LNCaP clone FGC (cell line): ENCODE measurements at regions not wholly inside any gene's neighbourhood (a gene's known extent, or its start where the extent isn't known, plus 50 kb on each side); places are given as distances from the start of the nearest gene placed in this dataset.

Experiments used
- DNase-seq: peaks from one replicate; pipeline ENCODE4 v3.0.0-alpha.2; 2011; ENCODE audit warnings: low read depth
- H3K4me3 ChIP-seq: 2 replicates; pipeline ENCODE4 v1.5.1; 2011; ENCODE audit warnings: mild to moderate bottlenecking, low read depth, low read length, control low read depth
- TF ChIP-seq, protein P1 (sequence below): IDR thresholded peaks from 2 replicates; pipeline ENCODE4 v1.5.1; 2012; ENCODE audit warnings: mild to moderate bottlenecking; ENCODE audit not compliant: control insufficient read depth, insufficient read depth; ENCODE audit errors: extremely low read depth

DNA sequence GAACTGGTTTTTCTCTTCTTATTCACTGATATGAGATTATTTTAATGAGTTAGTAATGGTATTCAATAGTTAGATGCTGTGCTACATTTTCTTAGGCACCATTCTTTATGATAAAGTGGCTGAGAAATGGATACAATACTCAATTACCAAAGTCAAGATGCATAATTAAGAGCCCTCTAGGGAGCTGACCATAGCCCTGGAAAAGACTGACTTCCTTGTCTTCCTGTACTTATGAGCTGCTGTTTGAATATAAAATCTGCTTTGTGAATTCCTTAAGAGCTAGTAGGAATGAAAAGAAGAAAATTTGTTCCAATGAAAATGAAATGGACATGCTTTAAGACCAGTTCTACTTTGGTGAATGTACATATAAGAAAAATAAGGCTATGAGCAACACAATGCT, 452.3 kb downstream of the KCNA4 start:
- DNase-seq = no peak
- no peak overlapping the region for H3K4me3 ChIP-seq
- TF ChIP-seq, protein P1, sequence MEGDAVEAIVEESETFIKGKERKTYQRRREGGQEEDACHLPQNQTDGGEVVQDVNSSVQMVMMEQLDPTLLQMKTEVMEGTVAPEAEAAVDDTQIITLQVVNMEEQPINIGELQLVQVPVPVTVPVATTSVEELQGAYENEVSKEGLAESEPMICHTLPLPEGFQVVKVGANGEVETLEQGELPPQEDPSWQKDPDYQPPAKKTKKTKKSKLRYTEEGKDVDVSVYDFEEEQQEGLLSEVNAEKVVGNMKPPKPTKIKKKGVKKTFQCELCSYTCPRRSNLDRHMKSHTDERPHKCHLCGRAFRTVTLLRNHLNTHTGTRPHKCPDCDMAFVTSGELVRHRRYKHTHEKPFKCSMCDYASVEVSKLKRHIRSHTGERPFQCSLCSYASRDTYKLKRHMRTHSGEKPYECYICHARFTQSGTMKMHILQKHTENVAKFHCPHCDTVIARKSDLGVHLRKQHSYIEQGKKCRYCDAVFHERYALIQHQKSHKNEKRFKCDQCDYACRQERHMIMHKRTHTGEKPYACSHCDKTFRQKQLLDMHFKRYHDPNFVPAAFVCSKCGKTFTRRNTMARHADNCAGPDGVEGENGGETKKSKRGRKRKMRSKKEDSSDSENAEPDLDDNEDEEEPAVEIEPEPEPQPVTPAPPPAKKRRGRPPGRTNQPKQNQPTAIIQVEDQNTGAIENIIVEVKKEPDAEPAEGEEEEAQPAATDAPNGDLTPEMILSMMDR = no peak

DNA sequence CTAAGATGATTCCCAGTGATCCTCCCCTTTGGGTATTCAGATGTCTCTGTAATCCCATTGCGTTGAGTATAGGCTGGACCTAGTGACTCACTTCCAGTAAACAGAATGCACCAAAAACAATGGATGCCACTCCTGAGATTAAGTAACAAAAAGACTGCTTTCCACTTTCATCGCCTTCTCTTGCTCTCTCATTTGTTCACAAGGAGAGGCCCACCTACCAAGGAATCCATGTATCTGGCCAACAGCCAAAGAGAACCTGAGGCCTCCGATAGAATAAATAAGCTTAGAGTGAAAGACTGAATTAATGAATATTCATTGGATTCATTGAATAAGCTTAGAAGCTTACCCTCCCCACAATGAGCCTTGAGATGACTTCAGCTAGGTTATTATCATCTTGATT, 454.6 kb downstream of the KCNA4 start:
- H3K4me3 ChIP-seq = no peak overlapping the region
- no peak for DNase-seq
- TF ChIP-seq, protein P1 = no peak

DNA sequence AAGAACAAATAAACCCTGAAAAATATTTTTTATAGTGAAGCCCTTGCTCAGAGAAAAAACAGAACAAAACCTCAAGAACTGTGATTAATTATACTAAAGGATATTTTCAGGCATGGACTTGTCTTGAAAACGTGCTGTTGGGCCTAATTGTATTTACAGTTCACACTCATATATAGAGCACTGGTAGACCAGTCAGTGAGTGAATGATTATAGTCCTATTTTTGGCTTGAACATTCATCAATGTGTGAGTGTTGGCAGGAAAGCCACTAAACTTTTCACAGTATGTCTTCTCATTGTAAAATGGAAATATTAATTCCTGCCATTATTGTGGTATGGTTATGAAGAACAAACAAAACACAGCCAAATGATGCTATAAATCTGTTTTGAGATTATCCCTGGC, 462.8 kb downstream of the KCNA4 start:
- TF ChIP-seq, protein P1 = no peak
- no peak overlapping the region for H3K4me3 ChIP-seq
- no peak for DNase-seq

DNA sequence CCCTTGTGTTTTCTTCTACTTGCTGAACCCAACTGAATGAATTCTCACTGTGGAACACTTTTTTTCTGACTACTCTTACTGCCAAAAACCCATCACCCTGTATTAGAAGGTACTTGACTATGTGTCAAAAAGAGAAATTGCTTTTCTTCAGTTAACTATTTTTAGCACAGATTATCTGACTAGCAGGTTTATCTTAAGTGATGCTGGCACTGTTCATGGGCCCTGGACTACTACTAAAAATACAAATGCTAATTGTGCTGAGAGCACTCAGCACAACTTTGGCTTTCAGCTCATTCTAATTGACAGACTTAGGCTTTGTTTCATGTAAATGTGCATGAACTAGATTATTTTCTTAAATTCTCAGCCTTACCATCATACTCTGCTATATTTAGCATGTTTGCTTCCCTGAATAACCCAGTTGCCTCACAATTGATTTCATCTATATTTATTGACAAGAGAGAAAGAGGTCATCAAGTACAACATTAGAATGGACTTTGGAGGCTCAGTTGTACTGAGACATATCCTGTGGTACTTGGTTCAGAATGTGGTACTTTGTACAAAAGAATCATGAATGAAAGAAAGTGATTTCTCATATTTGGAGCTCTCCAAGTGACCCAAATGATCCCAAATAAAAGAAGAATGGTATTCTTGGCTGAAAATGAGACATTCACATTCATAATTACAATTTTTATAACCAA, 478.3 kb downstream of the KCNA4 start:
- no peak for DNase-seq
- TF ChIP-seq, protein P1 = no peak
- no peak overlapping the region for H3K4me3 ChIP-seq

DNA sequence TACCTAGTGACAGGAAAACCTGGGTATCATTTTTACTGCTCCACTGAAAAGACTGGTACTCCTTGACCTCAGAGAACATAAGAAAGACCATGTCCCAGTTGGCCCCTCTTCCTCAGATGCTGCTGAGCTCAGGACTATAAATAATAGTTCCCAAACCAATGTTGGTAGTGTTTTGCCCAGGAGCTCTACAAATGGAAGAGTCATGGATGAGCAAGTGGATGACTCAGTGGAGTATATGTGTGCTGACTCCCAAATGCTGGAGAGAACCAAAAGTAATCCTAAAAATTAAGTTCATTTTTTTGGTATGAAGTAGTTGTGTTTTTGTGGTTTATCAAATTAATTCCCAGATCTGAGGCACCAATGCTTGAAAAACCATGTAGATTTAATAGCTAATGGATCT, 482.0 kb downstream of the KCNA4 start:
- DNase-seq = no peak
- TF ChIP-seq, protein P1 = no peak

DNA sequence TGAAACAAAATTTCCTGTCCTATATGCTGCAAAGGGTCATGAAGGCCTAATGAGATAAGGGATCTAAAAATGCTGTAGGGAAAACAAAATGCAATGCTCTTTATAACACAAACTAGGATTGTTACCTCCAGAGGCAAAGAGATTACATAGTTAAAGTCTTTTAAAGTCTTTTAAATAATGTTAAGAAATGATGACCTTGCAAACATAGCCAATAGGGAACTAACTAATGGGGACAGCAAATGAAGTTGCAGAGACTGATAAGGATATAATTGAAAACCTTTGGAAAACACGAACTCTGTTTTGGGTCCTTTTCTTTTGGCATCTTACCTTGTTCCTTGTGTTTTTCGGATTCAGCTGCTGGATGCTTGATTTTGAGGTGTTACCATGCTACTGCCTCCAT, 485.9 kb downstream of the KCNA4 start:
- no peak overlapping the region for H3K4me3 ChIP-seq
- DNase-seq = no peak
- TF ChIP-seq, protein P1 = no peak

More for the DNA sequence above, 482.0 kb downstream of the KCNA4 start:
- no peak overlapping the region for H3K4me3 ChIP-seq

DNA sequence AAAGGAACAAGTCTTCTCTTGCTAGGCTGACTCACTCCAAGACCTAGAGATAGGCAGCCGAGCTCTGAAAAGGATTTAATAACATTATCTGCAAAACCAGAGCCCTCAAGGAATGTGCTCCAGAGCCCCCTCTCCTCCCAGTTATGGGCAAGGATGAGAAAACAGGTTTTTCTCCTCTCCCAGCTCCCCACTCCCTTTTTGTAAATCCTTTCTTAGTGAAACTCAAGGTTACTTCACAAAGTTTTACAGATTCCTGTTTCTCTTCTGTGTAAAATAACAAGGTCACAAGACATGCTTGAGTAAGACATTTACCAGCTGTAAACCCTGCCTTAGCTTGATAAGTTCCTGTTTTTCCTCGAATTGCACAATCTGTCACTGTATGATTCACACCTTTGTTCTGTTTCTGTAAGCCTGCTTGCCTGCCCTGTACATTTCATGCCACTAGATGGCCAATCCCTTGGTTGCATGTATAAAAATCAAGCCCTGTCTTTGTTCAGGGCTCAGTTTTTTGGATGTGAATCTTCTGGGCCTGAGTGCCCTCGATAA, 489.4 kb downstream of the KCNA4 start:
- TF ChIP-seq, protein P1 = peak; percentile 38
- H3K4me3 ChIP-seq = no peak overlapping the region
- DNase-seq = peak; percentile 1
